ENCODE measurements at regions not wholly inside any gene's neighbourhood (a gene's known extent, or its start where the extent isn't known, plus 50 kb on each side); places are given as distances from the start of the nearest gene placed in this dataset.
"Not testable (repeated sequence)": the region's sequence is repeated elsewhere in the genome, so short reads cannot be mapped to it uniquely, and the experiment has no call there.

DNA sequence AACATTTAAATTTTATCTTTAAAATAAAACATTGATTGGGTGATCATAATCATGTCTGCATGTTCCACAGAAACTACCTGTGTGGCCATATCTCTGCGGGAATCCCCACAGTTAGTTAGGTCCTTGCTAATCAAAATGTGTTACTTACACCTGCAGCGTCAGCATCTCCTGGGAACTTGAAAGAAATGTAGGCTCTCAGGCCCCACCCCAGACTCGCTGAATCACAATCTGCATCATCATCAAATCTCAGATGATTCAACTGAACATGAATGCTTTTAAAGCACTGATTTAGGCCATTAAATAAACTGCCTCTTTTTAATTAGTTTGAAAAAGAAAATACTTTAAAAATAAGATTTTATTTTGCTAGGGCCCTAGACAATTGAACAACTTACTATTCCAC is 577.8 kb downstream of the PYDC2 start:
- no peak for DNase-seq

DNA sequence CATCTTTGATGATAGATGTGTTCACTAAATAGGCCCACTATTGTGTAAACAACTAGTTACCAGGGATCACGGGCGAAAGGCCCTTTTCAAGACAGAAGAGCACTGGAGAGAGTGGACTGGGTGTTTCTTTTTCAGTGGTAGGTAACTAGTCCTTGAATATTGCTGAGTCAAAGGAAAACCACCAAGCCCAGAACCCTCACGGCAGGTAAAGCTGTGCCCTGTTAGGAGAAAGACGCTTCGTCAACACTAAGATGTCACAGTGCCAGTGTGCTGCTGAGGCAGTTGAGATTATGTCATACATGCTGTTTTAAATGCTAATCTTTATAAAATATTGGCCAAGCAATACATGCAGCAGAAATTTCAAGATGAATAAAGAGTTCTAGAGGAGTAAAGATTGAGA is 578.6 kb downstream of the PYDC2 start:
- no peak for DNase-seq

DNA sequence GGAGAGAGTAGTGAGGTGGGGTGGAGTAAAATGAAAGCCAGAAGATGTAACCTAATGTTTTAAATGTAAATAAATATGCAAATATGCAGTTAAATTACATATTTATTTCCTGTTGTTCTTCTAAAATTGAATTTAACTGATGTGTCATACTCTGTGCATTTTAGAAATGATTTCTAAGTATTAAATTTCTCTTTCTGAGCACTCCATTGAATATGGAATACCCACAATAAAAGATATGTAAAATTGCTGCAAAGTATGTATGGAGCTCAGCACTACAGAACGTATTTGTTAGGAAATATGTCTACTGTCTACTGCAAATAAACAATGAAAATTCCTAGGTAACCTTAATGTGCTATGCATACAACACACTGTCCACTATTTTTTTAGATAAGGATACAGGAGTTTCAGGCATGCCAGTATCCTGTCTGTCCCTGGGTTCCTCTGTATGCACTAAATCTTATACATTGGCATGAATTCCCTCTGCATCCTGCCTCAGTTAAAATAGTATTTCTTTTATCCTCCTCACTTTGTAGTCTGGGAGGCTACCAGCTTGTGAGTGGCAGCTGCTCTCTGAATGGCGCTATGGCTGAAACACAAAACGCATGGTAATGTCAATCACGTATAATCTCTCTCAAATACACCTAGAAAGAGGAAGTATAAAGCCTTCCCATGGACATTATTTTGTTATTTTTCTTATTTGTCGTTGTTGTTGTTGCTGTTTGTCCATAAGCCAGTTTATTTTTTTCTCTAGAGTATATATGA is 579.5 kb downstream of the PYDC2 start:
- no peak for DNase-seq

DNA sequence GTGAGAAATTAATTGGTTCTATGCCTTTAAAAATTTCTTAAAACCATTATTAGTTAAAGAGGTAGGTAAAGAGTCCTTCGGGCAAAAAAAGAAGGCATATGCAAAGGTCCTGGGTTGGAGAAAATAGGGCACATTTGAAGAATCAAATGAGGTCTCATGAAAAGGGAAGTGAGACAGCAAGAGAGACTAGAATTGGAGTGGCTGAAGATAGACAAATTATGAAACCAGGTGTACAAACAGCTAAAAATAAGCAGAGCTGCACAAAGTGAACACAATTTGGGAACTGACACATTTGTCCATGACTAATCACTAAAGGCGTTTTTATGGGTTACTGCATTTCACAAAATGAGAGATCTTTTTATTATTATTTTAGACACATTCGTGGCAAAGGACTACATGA is 581.2 kb downstream of the PYDC2 start:
- DNase-seq = no peak

DNA sequence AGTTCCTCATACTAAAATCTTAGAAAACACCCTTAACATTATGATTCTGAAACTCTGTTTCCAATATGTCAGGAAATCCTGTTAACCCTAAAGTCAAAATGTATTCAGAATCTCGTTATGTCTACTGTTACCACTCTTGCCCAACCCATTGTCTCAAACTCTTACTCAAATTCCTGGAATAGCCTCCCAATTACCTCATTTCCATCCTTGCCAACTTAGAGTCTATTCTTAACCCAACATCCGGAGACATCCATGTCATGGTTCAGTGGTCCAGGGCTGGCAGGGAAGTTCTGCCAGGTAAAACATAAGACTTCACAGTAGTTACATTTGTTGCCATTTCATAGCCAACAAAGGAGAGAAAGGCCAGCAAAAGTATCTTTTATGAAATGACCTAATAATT is 593.9 kb downstream of the PYDC2 start:
- no peak for DNase-seq

DNA sequence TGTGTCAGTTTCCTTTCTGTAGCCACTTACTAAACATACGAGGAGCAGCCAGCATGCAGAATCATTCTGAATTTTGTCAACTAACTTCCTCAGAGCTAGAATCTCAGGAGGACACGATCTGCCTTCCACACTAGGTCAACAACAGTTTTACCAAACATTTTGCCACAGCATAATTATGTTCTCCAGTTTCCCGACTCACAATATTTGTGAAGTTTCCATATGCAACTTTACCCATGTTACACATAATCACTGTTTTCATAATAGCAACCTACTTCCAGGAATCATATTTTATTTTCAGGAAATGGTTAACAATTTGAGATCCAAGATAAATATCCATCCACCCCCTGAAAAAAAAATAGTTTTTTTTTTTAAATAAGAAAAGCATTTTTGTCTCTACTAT is 595.0 kb downstream of the PYDC2 start:
- no peak for DNase-seq

DNA sequence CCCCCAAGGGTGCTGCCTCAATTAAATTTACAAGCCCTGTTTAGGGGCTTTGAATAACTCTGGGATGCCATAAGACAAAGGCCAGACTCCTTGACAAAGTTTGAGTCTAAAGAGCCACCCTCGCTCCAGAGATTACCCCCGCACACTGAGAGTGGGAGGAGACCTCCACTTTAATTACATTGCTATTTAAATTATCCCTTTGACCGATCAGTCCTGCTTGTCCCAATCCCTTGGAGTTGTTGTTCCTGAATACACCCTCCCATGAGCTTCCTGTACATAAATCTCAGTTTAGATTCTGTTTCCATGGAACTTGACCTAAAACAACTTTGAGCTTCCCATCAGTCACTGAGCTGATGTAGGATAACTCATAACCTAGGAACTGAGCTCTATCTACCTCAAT is 596.3 kb downstream of the PYDC2 start:
- no peak for DNase-seq

DNA sequence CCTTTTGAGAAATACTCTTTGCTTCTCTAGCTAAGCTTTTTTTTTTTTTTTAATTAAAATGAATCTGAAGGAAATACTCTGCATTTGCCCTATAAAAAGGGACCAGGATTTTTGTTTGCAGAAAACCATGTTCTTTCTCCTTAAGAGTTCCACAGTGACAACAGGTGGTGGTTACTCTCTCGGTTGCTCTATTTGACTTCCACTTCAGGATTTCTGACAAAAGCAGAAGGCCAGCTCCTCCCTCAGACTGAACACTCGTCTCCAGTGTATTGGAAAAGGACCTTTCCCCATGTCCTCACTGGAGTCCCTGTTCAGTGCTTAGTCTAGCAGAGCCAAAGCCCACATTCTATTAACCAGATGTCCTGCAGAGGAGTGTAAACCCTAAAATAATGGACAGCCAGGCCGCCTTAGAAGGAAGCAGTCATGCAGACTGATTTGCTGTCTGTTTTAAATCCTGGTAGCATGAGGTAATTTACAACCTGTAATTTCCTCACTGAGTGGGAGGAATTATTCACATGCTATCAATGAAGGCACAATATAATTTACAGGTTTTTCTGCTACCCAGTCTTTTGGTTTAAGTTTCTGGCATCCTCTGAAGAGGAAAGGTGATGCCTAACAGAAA is 599.3 kb downstream of the PYDC2 start:
- DNase-seq = no peak

DNA sequence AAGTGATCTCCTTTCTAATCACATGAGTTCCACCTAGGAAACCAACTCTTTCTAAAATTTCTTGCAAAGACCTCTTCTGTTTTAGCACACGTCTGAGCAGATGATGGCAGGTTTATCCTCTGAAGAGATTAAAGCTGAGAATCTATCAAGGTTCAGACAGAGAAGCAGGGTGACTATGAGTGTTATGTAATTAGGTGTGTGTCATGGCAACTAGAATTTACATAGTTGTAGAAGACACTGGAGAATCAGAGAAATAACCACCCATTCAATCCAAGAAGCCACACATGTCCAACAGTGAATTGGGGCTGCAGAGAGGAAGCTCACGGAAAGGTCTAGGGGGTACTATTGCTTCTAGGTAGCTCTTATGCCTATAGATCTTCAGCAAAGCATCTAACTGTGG is 600.5 kb downstream of the PYDC2 start:
- no peak for DNase-seq

DNA sequence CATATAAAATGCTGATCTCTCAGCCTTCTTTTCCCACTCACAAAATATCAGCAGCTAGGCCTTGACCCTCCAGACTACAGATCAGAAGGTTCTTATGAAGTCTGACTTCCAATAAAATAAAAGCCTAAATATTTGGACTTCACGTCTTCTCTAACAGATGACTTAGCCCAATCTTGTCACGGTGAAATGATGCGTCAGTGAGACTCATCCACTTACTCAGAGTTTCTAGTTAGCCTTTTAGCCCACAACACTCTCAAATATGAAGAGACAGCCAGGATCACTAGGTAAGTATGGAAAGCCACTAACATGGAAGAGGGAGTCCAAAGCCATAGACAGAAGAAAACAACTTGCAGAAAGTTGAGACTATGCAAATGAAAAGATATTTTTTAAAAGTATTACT is 601.2 kb downstream of the PYDC2 start:
- DNase-seq = no peak

DNA sequence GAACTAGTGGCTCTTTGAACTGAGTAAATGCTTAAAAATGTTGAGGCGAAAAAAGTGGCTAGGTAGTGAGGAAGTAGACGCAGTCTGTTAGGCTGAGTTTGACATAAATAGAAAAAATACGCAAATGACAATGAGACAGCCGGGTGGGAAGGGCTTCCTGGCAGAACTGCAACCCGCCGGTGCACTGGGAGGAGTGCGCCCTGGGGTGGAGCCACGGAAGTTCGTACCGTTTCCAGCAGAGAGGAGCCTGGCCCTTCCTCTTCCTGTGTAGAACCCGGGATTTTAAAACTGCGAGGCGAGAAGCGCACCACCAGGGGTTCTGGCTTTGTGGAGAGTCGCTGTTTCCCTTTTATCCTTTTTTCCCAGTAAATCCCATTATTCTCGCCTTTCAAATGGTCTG is 602.6 kb downstream of the PYDC2 start:
- peak in 1 of 3 donors; percentile 2 for DNase-seq

DNA sequence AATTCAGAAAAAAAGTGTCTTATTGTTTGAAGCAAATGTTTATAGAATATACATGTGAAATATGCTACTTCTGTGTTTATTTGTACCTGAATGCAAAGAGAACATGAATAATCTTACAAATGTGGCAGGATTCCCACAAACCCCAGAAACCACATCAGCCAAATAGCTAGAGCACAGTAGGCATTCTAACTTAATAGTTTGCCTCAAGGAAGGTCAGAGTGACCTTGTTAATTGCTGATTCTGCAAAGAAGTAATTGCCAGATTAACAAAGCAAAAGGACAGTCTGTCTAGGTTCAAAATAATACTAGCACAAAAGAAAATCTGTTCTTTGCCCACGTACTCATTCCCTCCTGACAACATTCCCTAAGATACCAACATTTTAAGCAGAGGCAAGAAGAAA is 604.0 kb downstream of the PYDC2 start:
- DNase-seq = no peak

DNA sequence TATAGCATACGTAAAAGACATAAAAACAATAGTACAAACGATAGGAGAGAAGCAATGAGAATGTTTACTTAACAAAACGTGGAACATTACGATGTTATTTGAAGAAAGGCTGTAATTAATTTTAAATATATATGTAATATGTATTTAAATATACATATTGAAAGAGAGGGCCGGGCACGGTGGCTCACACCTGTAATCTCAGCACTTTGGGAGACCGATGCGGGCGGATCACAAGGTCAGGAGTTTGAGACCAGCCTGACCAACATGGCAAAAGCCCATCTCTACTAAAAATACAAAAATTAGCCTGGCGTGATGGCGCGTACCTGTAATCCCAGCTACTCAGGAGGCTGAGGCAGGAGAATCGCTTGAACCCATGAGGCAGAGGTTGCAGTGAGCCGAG is 605.3 kb downstream of the PYDC2 start:
- DNase-seq = not testable (repeated sequence)

DNA sequence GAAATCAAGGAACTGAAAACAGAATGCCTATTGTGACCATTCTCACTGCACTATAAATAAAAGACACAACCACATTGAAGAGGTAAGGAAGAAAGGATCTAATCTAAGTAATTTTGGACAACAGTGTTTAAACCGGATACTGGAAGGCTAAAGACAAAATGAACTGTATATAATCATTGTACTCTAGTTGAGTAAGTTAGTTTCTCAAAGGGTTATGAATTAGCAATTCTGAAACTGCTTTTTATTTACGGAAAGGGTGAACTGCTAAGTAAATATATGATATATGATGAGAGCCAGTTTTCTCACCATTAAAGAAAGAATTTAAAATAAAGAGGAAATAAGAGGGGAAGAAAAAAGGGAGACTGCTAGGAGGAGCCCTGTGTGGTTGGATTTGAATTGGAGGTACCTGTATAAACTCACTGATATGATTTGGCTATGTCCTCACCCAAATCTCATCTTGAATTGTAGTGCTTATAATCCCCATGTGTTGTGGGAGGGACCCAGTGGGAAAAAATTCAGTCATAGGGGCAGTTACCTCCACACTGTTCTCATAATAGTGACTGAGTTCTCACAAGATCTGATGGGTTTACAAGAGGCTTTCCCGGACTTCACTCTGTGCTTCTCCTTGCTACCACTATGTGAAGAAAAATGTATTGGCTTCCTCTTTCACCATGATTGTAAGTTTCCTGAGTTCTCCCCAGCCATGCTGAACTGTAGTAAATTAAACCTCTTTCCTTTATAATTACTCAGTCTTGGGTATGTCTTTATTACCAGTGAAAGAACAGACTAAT is 607.7 kb downstream of the PYDC2 start:
- DNase-seq = no peak

DNA sequence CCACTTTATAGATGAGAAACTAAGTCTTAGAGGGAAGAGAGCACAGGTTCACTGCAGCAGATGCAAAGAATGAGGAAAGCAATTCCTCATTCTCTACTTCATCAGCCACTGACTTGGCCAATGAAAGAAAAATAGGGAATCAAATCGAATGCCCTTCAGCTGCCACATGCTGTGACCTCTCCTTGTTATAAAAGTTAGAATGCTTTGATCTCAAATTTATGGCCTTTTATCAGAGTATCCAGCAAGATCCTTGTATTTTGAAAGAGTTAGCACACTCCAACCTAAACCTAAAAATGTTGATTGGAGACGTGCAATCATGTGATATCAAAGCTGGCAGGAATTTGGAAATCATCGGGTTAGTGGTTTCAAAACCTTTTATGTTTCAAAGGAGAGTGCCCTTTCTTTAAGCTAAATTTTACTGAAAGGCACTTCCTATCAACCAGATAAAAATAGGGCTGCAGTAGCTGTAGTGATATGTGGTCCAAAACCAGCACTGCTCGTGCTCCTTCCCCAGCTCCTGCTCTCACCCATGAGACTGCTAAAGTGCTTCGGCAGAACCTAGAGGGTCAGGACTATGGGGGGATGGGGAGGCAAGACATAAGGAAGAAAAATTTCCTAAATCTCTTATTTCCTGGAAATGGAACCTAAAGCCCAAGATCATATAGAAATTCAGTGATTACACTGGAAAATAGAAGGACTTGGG is 617.0 kb downstream of the PYDC2 start:
- no peak for DNase-seq

DNA sequence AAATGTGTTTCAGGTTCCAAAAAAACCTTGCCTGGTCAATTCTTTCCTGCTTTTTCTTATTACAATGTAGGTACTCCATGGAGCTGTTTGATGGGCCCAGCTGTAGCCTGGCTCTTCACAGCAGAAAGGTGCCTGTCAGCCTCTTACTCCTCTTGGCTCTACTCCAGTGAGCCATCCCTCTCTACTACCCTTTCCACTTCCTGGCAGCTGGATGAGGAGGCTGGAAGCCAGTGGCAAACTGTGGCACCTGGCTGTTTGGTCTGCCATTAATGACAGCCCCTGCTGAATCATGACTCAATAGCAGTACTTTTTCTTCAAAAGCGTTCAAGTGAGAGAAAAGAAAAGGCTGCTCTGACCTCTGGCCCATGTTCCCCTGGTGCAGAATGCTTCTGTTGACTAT is 618.1 kb downstream of the PYDC2 start:
- no peak for DNase-seq

DNA sequence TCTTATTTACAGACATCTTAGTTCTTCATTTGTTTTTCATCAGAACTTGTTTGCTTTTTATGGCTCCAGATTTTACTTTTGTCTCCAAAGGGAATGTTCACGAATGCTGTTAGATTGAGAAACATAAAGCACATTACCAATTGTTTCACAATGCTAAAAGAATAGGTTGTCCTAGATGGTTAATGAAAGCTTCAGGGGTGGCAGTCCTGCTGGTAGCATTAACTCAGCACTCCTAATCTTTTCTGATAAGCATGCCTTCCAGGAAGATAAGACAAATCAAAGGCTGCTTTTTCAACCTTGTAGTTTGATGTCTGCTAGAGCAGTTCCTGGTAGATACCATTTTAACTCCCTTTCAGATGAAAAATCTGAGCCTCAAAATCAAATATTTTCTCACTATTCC is 619.4 kb downstream of the PYDC2 start:
- DNase-seq = no peak

DNA sequence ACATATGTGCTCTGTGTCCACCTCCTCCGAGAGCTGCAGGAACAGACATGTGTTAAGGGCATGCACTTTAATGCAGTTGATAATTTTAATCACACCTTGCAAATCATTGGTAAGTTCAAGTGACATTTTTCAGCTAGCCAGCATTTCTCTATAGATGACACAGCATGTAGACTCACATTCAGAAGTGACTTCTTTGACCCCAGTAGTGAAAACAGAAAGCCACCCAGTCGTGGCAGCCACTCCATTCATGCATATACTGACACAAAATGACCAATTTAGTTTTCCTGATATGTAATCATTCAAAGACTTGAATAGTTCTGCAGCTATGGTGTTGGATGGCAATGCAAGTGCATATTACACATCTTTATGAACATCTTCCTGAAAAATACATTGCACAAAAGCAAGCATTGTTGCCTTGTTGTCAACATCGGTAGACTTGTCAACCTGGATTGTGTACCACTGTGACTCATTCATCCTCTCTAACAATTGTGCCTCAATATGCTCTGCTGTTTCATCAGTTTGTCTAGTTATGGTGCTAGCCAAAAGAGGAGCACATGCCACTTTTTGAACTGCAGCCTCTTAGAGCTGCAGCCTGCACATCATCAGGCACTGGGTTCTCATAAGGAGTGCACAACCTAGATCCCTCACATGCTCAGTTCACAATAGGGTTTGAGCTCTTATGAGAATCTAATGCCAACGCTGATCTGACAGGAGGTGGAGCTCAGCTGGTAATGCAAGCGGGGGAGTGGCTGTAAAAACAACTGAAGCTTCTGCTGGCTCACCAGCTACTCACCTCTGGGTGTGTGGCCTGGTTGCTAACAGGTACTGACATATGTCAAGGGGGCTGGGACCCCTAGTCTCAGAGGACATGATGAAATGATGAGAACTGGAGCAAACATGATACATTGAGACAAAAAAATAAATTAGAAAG is 622.0 kb downstream of the PYDC2 start:
- no peak for DNase-seq

Data from muscle of back (tissue), 3 donors.